ENCODE measurements at regions not wholly inside any gene's neighbourhood (a gene's known extent, or its start where the extent isn't known, plus 50 kb on each side); places are given as distances from the start of the nearest gene placed in this dataset.

DNA sequence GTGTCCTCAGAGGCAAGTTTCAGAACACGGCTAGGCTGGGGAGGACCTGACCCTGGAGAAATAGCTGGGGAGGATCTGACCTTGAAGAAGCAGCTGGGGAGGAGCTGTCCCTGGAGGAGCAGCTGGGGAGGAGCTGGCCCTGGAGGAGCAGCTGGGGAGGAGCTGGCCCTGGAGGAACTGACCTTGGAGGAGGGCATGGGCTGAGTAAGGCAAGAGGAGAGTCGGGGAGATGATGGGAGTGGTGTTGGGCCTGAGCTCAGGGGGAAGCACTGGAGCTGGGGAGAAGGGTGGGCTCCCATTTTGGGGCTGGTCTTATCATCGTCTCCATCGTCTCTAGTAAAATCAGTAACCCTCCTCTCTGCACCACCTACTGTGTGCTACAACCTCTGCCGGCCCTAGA lies 179.8 kb upstream of the SHH start:
- Histone ChIP-seq H3K27me3 (ENCODE audit: control insufficient read depth, insufficient read depth, low read length) (no peaks in the 10 kb centered on the region), H3K56ac (ENCODE audit: extremely low read depth, insufficient read depth, low read length) (no peak overlapping the region), H3K23ac (ENCODE audit: low read depth, low read length) (no peak overlapping the region), H3K4me1 (ENCODE audit: control insufficient read depth, insufficient read depth, low read length) (no peaks in the 10 kb centered on the region), H2BK15ac (ENCODE audit: low read depth, low read length) (no peak overlapping the region), H2AFZ (replicated peaks; ENCODE audit: low read length, poor library complexity) (no peak overlapping the region), H3K9me3 (ENCODE audit: control insufficient read depth, insufficient read depth, low read length) (peaks cover 21% of the 10 kb centered on the region), H4K8ac (ENCODE audit: low read depth in 2 of 2, low read length in 2 of 2) (no peak overlapping the region), H3K18ac (ENCODE audit: low read depth, low read length) (no peak overlapping the region), H3K14ac (replicated peaks; ENCODE audit: low read depth, low read length) (no peak overlapping the region), H2AK5ac (ENCODE audit: low read depth, low read length) (no peak overlapping the region), H2BK20ac (ENCODE audit: low read depth, low read length) (no peak overlapping the region), H3K36me3 (ENCODE audit: control insufficient read depth, insufficient read depth, low read length) (no peaks in the 10 kb centered on the region), H2BK120ac (ENCODE audit: low read depth, low read length) (no peak overlapping the region), H2AK9ac (replicated peaks; ENCODE audit: low read depth, low read length, poor library complexity) (no peak overlapping the region), H3K4ac (ENCODE audit: low read depth, low read length) (no peak overlapping the region), H3K9me1 (ENCODE audit: insufficient read depth, low read length) (no peaks in the 10 kb centered on the region), H3K9ac (ENCODE audit: low read depth, low read length) (no peak overlapping the region), H3K79me1 (ENCODE audit: low read depth in 1 of 2, low read length in 2 of 2) (no peaks in the 10 kb centered on the region), H3K4me3 (ENCODE audit: insufficient read depth, low read depth, low read length) (no peak overlapping the region), H4K91ac (ENCODE audit: insufficient read depth, low read depth, low read length) (no peak overlapping the region), H4K20me1 (ENCODE audit: insufficient read depth, low read length) (no peaks in the 10 kb centered on the region), H3K27ac (ENCODE audit: insufficient read depth, low read length) (no peak overlapping the region), H4K5ac (ENCODE audit: low read depth, low read length) (no peak overlapping the region), H3K4me2 (ENCODE audit: low read depth, low read length) (no peak overlapping the region), H2BK5ac (ENCODE audit: low read depth, low read length, poor library complexity, severe bottlenecking) (no peak overlapping the region)
- DNase-seq = no peak
- no CpG with 5 or more reads among the region's 5 CpGs for WGBS, 2 experiments (ENCODE audit: extremely low coverage in 2 of 2, insufficient read length in 1 of 2)
- ChIA-PET POLR2A (ENCODE audit: unreplicated experiment) (no interaction called here), CTCF (no interaction called here)
- in situ Hi-C loops (cut with MboI; ENCODE audit: low sequenced_read_pairs) = no loop called here
- TF ChIP-seq MAZ (IDR thresholded peaks at IDR 0.05; ENCODE audit: borderline replicate concordance, low read depth, low read length) = no peak
- no peak for TF ChIP-seq RFX5 (IDR thresholded peaks at IDR 0.05; ENCODE audit: low read depth, low read length)
- no peak for TF ChIP-seq MXI1 (IDR thresholded peaks at IDR 0.05; ENCODE audit: borderline replicate concordance, low read depth, low read length)
- no peak for TF ChIP-seq FOS (IDR thresholded peaks at IDR 0.05; ENCODE audit: low read depth, low read length)
- no peak for TF ChIP-seq CEBPB (IDR thresholded peaks at IDR 0.05; ENCODE audit: low read depth, low read length)
- TF ChIP-seq RCOR1 (IDR thresholded peaks at IDR 0.05; ENCODE audit: insufficient replicate concordance, low read length) = no peak
- TF ChIP-seq, protein P1, sequence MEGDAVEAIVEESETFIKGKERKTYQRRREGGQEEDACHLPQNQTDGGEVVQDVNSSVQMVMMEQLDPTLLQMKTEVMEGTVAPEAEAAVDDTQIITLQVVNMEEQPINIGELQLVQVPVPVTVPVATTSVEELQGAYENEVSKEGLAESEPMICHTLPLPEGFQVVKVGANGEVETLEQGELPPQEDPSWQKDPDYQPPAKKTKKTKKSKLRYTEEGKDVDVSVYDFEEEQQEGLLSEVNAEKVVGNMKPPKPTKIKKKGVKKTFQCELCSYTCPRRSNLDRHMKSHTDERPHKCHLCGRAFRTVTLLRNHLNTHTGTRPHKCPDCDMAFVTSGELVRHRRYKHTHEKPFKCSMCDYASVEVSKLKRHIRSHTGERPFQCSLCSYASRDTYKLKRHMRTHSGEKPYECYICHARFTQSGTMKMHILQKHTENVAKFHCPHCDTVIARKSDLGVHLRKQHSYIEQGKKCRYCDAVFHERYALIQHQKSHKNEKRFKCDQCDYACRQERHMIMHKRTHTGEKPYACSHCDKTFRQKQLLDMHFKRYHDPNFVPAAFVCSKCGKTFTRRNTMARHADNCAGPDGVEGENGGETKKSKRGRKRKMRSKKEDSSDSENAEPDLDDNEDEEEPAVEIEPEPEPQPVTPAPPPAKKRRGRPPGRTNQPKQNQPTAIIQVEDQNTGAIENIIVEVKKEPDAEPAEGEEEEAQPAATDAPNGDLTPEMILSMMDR (conservative IDR thresholded peaks at IDR 0.05; ENCODE audit: low read depth, low read length) = no peak
- no peak for TF ChIP-seq SMC3 (IDR thresholded peaks at IDR 0.05; ENCODE audit: low read depth, low read length)
- TF ChIP-seq BHLHE40 (IDR thresholded peaks at IDR 0.05; ENCODE audit: low read depth, low read length) = no peak
- TF ChIP-seq, protein P2, sequence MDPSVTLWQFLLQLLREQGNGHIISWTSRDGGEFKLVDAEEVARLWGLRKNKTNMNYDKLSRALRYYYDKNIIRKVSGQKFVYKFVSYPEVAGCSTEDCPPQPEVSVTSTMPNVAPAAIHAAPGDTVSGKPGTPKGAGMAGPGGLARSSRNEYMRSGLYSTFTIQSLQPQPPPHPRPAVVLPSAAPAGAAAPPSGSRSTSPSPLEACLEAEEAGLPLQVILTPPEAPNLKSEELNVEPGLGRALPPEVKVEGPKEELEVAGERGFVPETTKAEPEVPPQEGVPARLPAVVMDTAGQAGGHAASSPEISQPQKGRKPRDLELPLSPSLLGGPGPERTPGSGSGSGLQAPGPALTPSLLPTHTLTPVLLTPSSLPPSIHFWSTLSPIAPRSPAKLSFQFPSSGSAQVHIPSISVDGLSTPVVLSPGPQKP (IDR thresholded peaks at IDR 0.05; ENCODE audit: borderline replicate concordance, low read depth, low read length) = no peak
- TF ChIP-seq, protein P3, sequence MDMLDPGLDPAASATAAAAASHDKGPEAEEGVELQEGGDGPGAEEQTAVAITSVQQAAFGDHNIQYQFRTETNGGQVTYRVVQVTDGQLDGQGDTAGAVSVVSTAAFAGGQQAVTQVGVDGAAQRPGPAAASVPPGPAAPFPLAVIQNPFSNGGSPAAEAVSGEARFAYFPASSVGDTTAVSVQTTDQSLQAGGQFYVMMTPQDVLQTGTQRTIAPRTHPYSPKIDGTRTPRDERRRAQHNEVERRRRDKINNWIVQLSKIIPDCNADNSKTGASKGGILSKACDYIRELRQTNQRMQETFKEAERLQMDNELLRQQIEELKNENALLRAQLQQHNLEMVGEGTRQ (IDR thresholded peaks at IDR 0.05; ENCODE audit: low read depth, low read length) = no peak
- no peak for TF ChIP-seq POLR2A (IDR thresholded peaks at IDR 0.05; ENCODE audit: low read depth, low read length)
- TF ChIP-seq MAFK (IDR thresholded peaks at IDR 0.05; ENCODE audit: low read depth, low read length) = no peak
- no peak for TF ChIP-seq CHD1 (IDR thresholded peaks at IDR 0.05; ENCODE audit: low read depth, low read length)
- TF ChIP-seq RAD21 (IDR thresholded peaks at IDR 0.05; ENCODE audit: low read length) = no peak
- TF ChIP-seq NFE2L2 (IDR thresholded peaks at IDR 0.05; ENCODE audit: low read depth, low read length) = no peak
- dilution Hi-C loops (cut with HindIII; ENCODE audit: low sequenced_read_pairs, unreplicated experiment) = no loop called here
- no peak for ATAC-seq (ENCODE audit: low read depth)
- intact Hi-C loops (cut with micrococcal nuclease) = no loop called here
- no TSS peak for BruUV-seq (replicated peaks)
